ENCODE measurements at regions not wholly inside any gene's neighbourhood (a gene's known extent, or its start where the extent isn't known, plus 50 kb on each side); places are given as distances from the start of the nearest gene placed in this dataset.

- TF ChIP-seq CTCF (IDR thresholded peaks at IDR 0.05; ENCODE audit: insufficient read depth, low read length, poor library complexity, severe bottlenecking) (no peak), EZH2phosphoT487 (conservative IDR thresholded peaks at IDR 0.05; ENCODE audit: low read length) (no peak)
Observed at GRCh38 chr6:51265426-51265825, 446.8 kb downstream of the TFAP2B start.
